OCI-LY1 (cell line): ENCODE measurements at regions not wholly inside any gene's neighbourhood (a gene's known extent, or its start where the extent isn't known, plus 50 kb on each side); places are given as distances from the start of the nearest gene placed in this dataset.

Experiments
- H2AFZ ChIP-seq: fragments of 200-600 bp; sonication (generic), shearing (Covaris generic); 2 replicates; pipeline ENCODE4 v1.6.0; 2014; ENCODE audit warnings: antibody characterized with exemption, mild to moderate bottlenecking, low read length
- H3F3A ChIP-seq: fragments of 200-600 bp; sonication (generic), shearing (Covaris generic); 2 replicates; pipeline ENCODE4 v1.6.0; 2014; ENCODE audit warnings: mild to moderate bottlenecking, antibody characterized with exemption, low read length, moderate library complexity; ENCODE audit not compliant: insufficient read depth
- H3K27ac ChIP-seq: fragments of 200-600 bp; sonication (generic); 2 replicates; pipeline ENCODE4 v1.5.1; 2014; ENCODE audit warnings: low read length, mixed run types, mild to moderate bottlenecking, low read depth; ENCODE audit not compliant: poor library complexity, severe bottlenecking
- H3K27me3 ChIP-seq: fragments of 200-600 bp; sonication (generic); 2 replicates; pipeline ENCODE4 v1.6.0; 2014; ENCODE audit warnings: antibody characterized with exemption, mild to moderate bottlenecking, low read length, moderate library complexity; ENCODE audit not compliant: insufficient read depth
- H3K36me3 ChIP-seq: fragments of 200-600 bp; sonication (generic); 2 replicates; pipeline ENCODE4 v1.6.1; 2014; ENCODE audit warnings: mild to moderate bottlenecking, antibody characterized with exemption, low read length, moderate library complexity, mixed read lengths; ENCODE audit not compliant: insufficient read depth
- H3K4me1 ChIP-seq: fragments of 200-600 bp; sonication (generic); 2 replicates; pipeline ENCODE4 v1.5.1; 2014; ENCODE audit warnings: mild to moderate bottlenecking, low read length, moderate library complexity; ENCODE audit not compliant: insufficient read depth, severe bottlenecking
- H3K4me2 ChIP-seq: fragments of 200-600 bp; sonication (generic), shearing (Covaris generic); 2 replicates; pipeline ENCODE4 v1.6.1; 2014; ENCODE audit warnings: low read length
- H3K4me3 ChIP-seq: fragments of 200-600 bp; sonication (generic); 2 replicates; pipeline ENCODE4 v1.5.1; 2014; ENCODE audit warnings: low read length, low read depth, mild to moderate bottlenecking, mixed read lengths; ENCODE audit not compliant: poor library complexity, severe bottlenecking
- H3K79me2 ChIP-seq: fragments of 200-600 bp; shearing (Covaris generic); 2 replicates; pipeline ENCODE4 v1.6.1; 2016; ENCODE audit warnings: mixed run types, low read length, mixed read lengths; ENCODE audit not compliant: insufficient read depth
- H3K9ac ChIP-seq: fragments of 200-600 bp; sonication (generic), shearing (Covaris generic); 2 replicates; pipeline ENCODE4 v1.6.1; 2014; ENCODE audit warnings: mild to moderate bottlenecking, low read length, mixed read lengths
- H3K9me2 ChIP-seq: fragments of 200-600 bp; sonication (generic), shearing (Covaris generic); 2 replicates; pipeline ENCODE4 v1.6.1; 2014; ENCODE audit warnings: low read depth, mild to moderate bottlenecking, low read length, mixed read lengths
- H3K9me3 ChIP-seq: fragments of 200-600 bp; shearing (Covaris generic); 2 replicates; pipeline ENCODE4 v1.6.1; 2014; ENCODE audit warnings: low read length, mixed read lengths
- H4K20me1 ChIP-seq: fragments of 200-600 bp; sonication (generic), shearing (Covaris generic); 2 replicates; pipeline ENCODE4 v1.6.0; 2016; ENCODE audit warnings: mild to moderate bottlenecking, low read length; ENCODE audit not compliant: insufficient read depth
- EZH2 ChIP-seq: fragments of 200-600 bp; sonication (generic), shearing (Covaris generic); IDR thresholded peaks from 2 replicates; pipeline ENCODE4 v1.8.0; 2017; ENCODE audit warnings: borderline replicate concordance, mixed run types, mild to moderate bottlenecking, antibody characterized with exemption, low read length, moderate library complexity, mixed read lengths
- TF ChIP-seq, protein P1 (sequence below): fragments of 200-600 bp; sonication (generic), shearing (Covaris generic); IDR thresholded peaks from 2 replicates; pipeline ENCODE4 v1.5.1; 2017; ENCODE audit warnings: mild to moderate bottlenecking, antibody characterized with exemption, low read length, moderate library complexity, mixed read lengths

- H2AFZ ChIP-seq = no peak overlapping the region
- no peaks in the 10 kb centered on the region for H3F3A ChIP-seq
- H3K36me3 ChIP-seq = no peaks in the 10 kb centered on the region
- H3K4me3 ChIP-seq = no peak overlapping the region
- TF ChIP-seq, protein P1, sequence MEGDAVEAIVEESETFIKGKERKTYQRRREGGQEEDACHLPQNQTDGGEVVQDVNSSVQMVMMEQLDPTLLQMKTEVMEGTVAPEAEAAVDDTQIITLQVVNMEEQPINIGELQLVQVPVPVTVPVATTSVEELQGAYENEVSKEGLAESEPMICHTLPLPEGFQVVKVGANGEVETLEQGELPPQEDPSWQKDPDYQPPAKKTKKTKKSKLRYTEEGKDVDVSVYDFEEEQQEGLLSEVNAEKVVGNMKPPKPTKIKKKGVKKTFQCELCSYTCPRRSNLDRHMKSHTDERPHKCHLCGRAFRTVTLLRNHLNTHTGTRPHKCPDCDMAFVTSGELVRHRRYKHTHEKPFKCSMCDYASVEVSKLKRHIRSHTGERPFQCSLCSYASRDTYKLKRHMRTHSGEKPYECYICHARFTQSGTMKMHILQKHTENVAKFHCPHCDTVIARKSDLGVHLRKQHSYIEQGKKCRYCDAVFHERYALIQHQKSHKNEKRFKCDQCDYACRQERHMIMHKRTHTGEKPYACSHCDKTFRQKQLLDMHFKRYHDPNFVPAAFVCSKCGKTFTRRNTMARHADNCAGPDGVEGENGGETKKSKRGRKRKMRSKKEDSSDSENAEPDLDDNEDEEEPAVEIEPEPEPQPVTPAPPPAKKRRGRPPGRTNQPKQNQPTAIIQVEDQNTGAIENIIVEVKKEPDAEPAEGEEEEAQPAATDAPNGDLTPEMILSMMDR = no peak
- TF ChIP-seq EZH2 = no peak
- no peaks in the 10 kb centered on the region for H3K4me1 ChIP-seq
- no peaks in the 10 kb centered on the region for H3K27me3 ChIP-seq
- no peaks in the 10 kb centered on the region for H3K9me3 ChIP-seq
- H3K79me2 ChIP-seq = no peaks in the 10 kb centered on the region
- no peaks in the 10 kb centered on the region for H4K20me1 ChIP-seq
- no peak overlapping the region for H3K27ac ChIP-seq
- no peaks in the 10 kb centered on the region for H3K9me2 ChIP-seq
- no peak overlapping the region for H3K9ac ChIP-seq
- H3K4me2 ChIP-seq = no peak overlapping the region
These were observed 111.8 kb upstream of the CDKN3 start for GRCh38 chr14:54285030-54285429.

GRCh38 chr14:54291491-54292191 lies 105.2 kb upstream of the CDKN3 start:
- Histone ChIP-seq H3K9ac (no peak overlapping the region), H4K20me1 (no peaks in the 10 kb centered on the region), H3K9me3 (no peaks in the 10 kb centered on the region), H3K4me2 (no peak overlapping the region), H3K9me2 (no peaks in the 10 kb centered on the region), H3F3A (no peaks in the 10 kb centered on the region), H3K27ac (no peak overlapping the region), H3K4me3 (no peak overlapping the region), H3K79me2 (no peaks in the 10 kb centered on the region), H3K4me1 (no peaks in the 10 kb centered on the region), H2AFZ (no peak overlapping the region), H3K27me3 (no peaks in the 10 kb centered on the region), H3K36me3 (no peaks in the 10 kb centered on the region)
- TF ChIP-seq, protein P1 = no peak
- no peak for TF ChIP-seq EZH2

DNA sequence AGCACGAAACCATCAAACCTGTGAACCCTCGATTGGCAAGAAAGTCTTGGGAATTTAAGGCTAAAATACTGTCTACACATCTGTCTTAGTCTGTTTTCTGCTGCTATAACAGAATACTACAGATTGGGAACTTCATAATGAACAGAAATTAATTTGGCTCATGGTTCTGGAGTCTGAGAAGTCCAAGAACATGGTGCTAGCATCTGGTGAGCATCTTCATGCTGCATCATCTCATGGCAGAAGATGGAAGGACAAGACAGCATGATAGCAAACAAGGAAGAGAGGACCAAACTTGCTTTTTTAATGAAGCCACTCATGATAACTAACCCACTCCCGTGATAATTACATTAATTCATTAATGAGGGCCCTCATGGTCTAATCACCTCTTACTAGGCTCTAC lies 102.0 kb upstream of the CDKN3 start:
- Histone ChIP-seq H3K4me1 (no peaks in the 10 kb centered on the region), H3K4me3 (no peak overlapping the region)

More for the DNA sequence above, 102.0 kb upstream of the CDKN3 start:
- no peaks in the 10 kb centered on the region for H3K79me2 ChIP-seq
- no peaks in the 10 kb centered on the region for H3K36me3 ChIP-seq
- H3K9me3 ChIP-seq = no peaks in the 10 kb centered on the region
- no peaks in the 10 kb centered on the region for H4K20me1 ChIP-seq
- TF ChIP-seq, protein P1 = no peak
- TF ChIP-seq EZH2 = no peak
- H3K9ac ChIP-seq = no peak overlapping the region
- no peaks in the 10 kb centered on the region for H3F3A ChIP-seq
- H3K27ac ChIP-seq = no peak overlapping the region
- H3K9me2 ChIP-seq = no peaks in the 10 kb centered on the region
- no peaks in the 10 kb centered on the region for H3K27me3 ChIP-seq
- H3K4me2 ChIP-seq = no peak overlapping the region
- no peak overlapping the region for H2AFZ ChIP-seq
